OCI-LY7 (cell line): ENCODE measurements at regions not wholly inside any gene's neighbourhood (a gene's known extent, or its start where the extent isn't known, plus 50 kb on each side); places are given as distances from the start of the nearest gene placed in this dataset.

Source experiments
- BruUV-seq: library from RNA; stranded (reverse); fragments of 400-500 nt; replicated peaks from 2 replicates; lab custom pipeline; 2021; lab: Mats Ljungman, UMichigan
- CTCF ChIA-PET: fragments of 300-600 bp; sonication (Branson Sonifier 250); formaldehyde crosslinking; loops from one replicate; lab custom pipeline; 2022; ENCODE audit warnings: antibody characterized with exemption; ENCODE audit not compliant: unreplicated experiment; lab: Charles Lee
- POLR2A ChIA-PET: fragments of 300-600 bp; sonication (Branson Sonifier 250); formaldehyde crosslinking; loops from one replicate; lab custom pipeline; 2022; ENCODE audit warnings: antibody characterized with exemption; lab: Charles Lee
- DNase-seq: peaks from one replicate; pipeline ENCODE4 v3.0.0-alpha.2; 2015; ENCODE audit warnings: low spot score
- H2AFZ ChIP-seq: fragments of 200-600 bp; sonication (generic), shearing (Covaris generic); 2 replicates; pipeline ENCODE4 v1.6.1; 2014; ENCODE audit warnings: mild to moderate bottlenecking, antibody characterized with exemption, low read length, moderate library complexity
- H3K27ac ChIP-seq: fragments of 200-600 bp; sonication (generic); 2 replicates; pipeline ENCODE4 v1.5.1; 2014; ENCODE audit warnings: mixed run types, low read depth, mild to moderate bottlenecking, moderate library complexity, low read length, inconsistent platforms; ENCODE audit not compliant: poor library complexity, severe bottlenecking
- H3K36me3 ChIP-seq: fragments of 200-600 bp; sonication (generic); 2 replicates; pipeline ENCODE4 v1.6.1; 2014; ENCODE audit warnings: mild to moderate bottlenecking, antibody characterized with exemption, low read length, moderate library complexity, mixed read lengths; ENCODE audit not compliant: insufficient read depth
- H3K4me1 ChIP-seq: fragments of 200-600 bp; sonication (generic); 2 replicates; pipeline ENCODE4 v1.5.1; 2014; ENCODE audit warnings: mild to moderate bottlenecking, low read length; ENCODE audit not compliant: insufficient read depth, poor library complexity, severe bottlenecking
- H3K4me2 ChIP-seq: fragments of 200-600 bp; sonication (generic); 2 replicates; pipeline ENCODE4 v1.6.1; 2014; ENCODE audit warnings: mild to moderate bottlenecking, low read length
- H3K4me3 ChIP-seq: fragments of 200-600 bp; sonication (generic); 2 replicates; pipeline ENCODE4 v1.5.1; 2014; ENCODE audit warnings: mild to moderate bottlenecking, low read depth, low read length; ENCODE audit not compliant: poor library complexity, severe bottlenecking
- H3K79me2 ChIP-seq: fragments of 200-600 bp; sonication (generic); 2 replicates; pipeline ENCODE4 v1.6.1; 2016; ENCODE audit warnings: low read depth, mild to moderate bottlenecking, low read length, moderate library complexity, mixed read lengths; ENCODE audit not compliant: insufficient read depth
- H3K9me2 ChIP-seq: fragments of 200-600 bp; sonication (generic); 2 replicates; pipeline ENCODE4 v1.6.1; 2016; ENCODE audit warnings: mild to moderate bottlenecking, low read length, mixed read lengths; ENCODE audit not compliant: insufficient read depth
- H3K9me3 ChIP-seq: fragments of 200-600 bp; sonication (generic); 2 replicates; pipeline ENCODE4 v1.6.1; 2014; ENCODE audit warnings: mild to moderate bottlenecking, mixed run types, low read length, mixed read lengths
- H4K20me1 ChIP-seq: fragments of 200-600 bp; sonication (generic); 2 replicates; pipeline ENCODE4 v1.6.1; 2014; ENCODE audit warnings: mild to moderate bottlenecking, antibody characterized with exemption, low read length, moderate library complexity, mixed read lengths; ENCODE audit not compliant: insufficient read depth
- EZH2phosphoT487 ChIP-seq: fragments of 200-600 bp; sonication (generic); IDR thresholded peaks from 2 replicates; pipeline ENCODE4 v1.6.1; 2018; ENCODE audit warnings: low read depth, borderline replicate concordance, mild to moderate bottlenecking, mixed run types, antibody characterized with exemption, low read length, moderate library complexity, mixed read lengths
- intact Hi-C: fragments of 100-400 bp; cut with micrococcal nuclease; formaldehyde crosslinking; loops from one replicate; pipeline ENCODE4 v1.10.0; 2022; ENCODE audit not compliant: unreplicated experiment
- TF ChIP-seq, protein P1 (sequence below): fragments of 200-600 bp; sonication (generic); conservative IDR thresholded peaks from 2 replicates; pipeline ENCODE4 v1.5.1; 2014; ENCODE audit warnings: mild to moderate bottlenecking, antibody characterized with exemption, low read length, moderate library complexity, mixed read lengths

- Histone ChIP-seq H3K27ac (no peak overlapping the region), H3K4me3 (no peak overlapping the region), H3K4me2 (no peak overlapping the region), H2AFZ (no peak overlapping the region), H4K20me1 (no peaks in the 10 kb centered on the region), H3K9me3 (peaks cover 6% of the 10 kb centered on the region), H3K9me2 (no peaks in the 10 kb centered on the region), H3K4me1 (peaks cover 4% of the 10 kb centered on the region), H3K79me2 (no peaks in the 10 kb centered on the region), H3K36me3 (no peaks in the 10 kb centered on the region; the same call in 1 of the 2 replicates)
- ChIA-PET POLR2A (interaction anchor here (1.0 kb wide), 1 partner anchor 291 kb away, joined by 3 read pairs; no protein-coding TSS in a partner anchor), CTCF (no interaction called here)
- no peak for TF ChIP-seq EZH2phosphoT487
- TF ChIP-seq, protein P1, sequence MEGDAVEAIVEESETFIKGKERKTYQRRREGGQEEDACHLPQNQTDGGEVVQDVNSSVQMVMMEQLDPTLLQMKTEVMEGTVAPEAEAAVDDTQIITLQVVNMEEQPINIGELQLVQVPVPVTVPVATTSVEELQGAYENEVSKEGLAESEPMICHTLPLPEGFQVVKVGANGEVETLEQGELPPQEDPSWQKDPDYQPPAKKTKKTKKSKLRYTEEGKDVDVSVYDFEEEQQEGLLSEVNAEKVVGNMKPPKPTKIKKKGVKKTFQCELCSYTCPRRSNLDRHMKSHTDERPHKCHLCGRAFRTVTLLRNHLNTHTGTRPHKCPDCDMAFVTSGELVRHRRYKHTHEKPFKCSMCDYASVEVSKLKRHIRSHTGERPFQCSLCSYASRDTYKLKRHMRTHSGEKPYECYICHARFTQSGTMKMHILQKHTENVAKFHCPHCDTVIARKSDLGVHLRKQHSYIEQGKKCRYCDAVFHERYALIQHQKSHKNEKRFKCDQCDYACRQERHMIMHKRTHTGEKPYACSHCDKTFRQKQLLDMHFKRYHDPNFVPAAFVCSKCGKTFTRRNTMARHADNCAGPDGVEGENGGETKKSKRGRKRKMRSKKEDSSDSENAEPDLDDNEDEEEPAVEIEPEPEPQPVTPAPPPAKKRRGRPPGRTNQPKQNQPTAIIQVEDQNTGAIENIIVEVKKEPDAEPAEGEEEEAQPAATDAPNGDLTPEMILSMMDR = no peak
- no TSS peak for BruUV-seq
- intact Hi-C loops = no loop called here
- DNase-seq = no peak
These were observed 690.4 kb downstream of the UQCRFS1 start for GRCh38 chr19:28522545-28522922.

DNA sequence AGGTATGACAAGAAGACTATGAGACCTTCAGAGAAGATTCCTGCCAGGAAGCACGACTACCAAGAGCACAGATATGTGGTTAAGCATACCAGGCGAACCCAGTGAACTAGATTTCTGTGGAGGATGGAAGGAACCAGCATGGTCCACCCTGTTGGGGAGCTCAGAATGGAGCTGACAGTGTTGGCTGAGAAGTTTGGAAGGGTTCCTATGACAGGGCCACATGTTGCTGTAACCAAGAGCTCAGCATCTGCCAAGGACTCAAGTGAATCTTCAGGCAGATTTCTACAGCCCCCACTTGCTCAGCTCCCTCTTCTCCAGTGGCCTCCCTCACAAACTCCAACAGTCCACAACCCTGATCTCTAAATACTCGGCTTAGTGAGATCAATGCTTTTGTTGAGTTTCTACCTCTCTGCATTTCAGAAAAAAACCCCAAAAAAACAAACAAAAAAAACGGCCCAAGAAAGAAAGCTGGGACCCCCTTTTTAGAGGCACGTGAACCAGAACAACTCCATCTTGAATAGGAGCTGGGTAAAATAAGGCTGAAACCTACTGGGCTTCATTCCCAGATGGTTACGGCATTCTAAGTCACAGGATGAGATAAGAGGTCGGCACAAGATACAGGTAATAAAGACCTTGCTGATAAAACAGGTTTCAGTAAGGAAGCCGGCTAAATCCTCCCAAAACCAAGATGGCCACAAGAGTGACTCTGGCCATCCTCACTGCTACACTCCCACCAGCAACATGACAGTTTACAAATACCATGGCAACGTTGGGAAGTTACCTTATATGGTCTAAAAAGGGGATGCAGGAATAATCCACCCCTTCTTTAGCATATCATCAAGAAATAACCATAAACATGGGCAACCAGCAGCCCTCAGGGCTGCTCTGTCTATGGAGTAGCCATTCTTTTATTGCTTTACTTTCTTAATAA, 691.1 kb downstream of the UQCRFS1 start:
- intact Hi-C loops = no loop called here
- POLR2A ChIA-PET = interaction anchor here (0.6 to 1.0 kb wide), 2 partner anchors 41 to 292 kb away, joined by 3 to 6 read pairs; no protein-coding TSS in a partner anchor
- H3K79me2 ChIP-seq = no peaks in the 10 kb centered on the region
- no peak overlapping the region for H3K4me3 ChIP-seq
- H3K4me2 ChIP-seq = no peak overlapping the region
- no peaks in the 10 kb centered on the region; the same call in 1 of the 2 replicates for H3K36me3 ChIP-seq
- no peaks in the 10 kb centered on the region for H4K20me1 ChIP-seq
- peaks cover 4% of the 10 kb centered on the region for H3K4me1 ChIP-seq
- no peaks in the 10 kb centered on the region for H3K9me2 ChIP-seq
- no peak overlapping the region for H2AFZ ChIP-seq
- DNase-seq = no peak
- BruUV-seq = no TSS peak
- no peak overlapping the region for H3K27ac ChIP-seq
- H3K9me3 ChIP-seq = peaks cover 6% of the 10 kb centered on the region
- TF ChIP-seq, protein P1 = no peak
- TF ChIP-seq EZH2phosphoT487 = no peak
- CTCF ChIA-PET = no interaction called here
